ENCODE measurements at regions not wholly inside any gene's neighbourhood (a gene's known extent, or its start where the extent isn't known, plus 50 kb on each side); places are given as distances from the start of the nearest gene placed in this dataset.
A peak's percentile ranks its signal among the peaks of the same experiment; 100 is the strongest.

GRCh38 chr2:64818664-64819060, 164.9 kb upstream of the SERTAD2 start:
- intact Hi-C loops (cut with DNase I) = no loop called here
- DNase-seq = no peak

GRCh38 chr2:64819361-64819760, 165.6 kb upstream of the SERTAD2 start:
- intact Hi-C loops (cut with DNase I) = no loop called here
- DNase-seq = no peak

- intact Hi-C loops (cut with DNase I) = no loop called here
- no peak for DNase-seq
Measured at GRCh38 chr2:64819774-64820688, 166.3 kb upstream of the SERTAD2 start.

- DNase-seq = no peak
- intact Hi-C loops (cut with DNase I) = no loop called here
Measured at GRCh38 chr2:64820901-64821300, 167.2 kb upstream of the SERTAD2 start.

GRCh38 chr2:64823794-64824193, 165.4 kb upstream of the SLC1A4 start:
- intact Hi-C loops (cut with DNase I) = no loop called here
- peak in 1 of 10 donors; percentile 30 for DNase-seq

GRCh38 chr2:64825831-64826491, 163.2 kb upstream of the SLC1A4 start:
- DNase-seq = no peak
- intact Hi-C loops (cut with DNase I) = loop anchor here (5.0 kb wide), 1 partner anchor 54 kb away; no protein-coding TSS in a partner anchor

GRCh38 chr2:64826703-64827102, 162.5 kb upstream of the SLC1A4 start:
- DNase-seq = no peak
- intact Hi-C loops (cut with DNase I) = loop anchor here (5.0 kb wide), 1 partner anchor 54 kb away; no protein-coding TSS in a partner anchor

GRCh38 chr2:64828261-64828660, 160.9 kb upstream of the SLC1A4 start:
- no peak for DNase-seq
- intact Hi-C loops (cut with DNase I) = loop anchor here (5.0 kb wide), 1 partner anchor 56 kb away; no protein-coding TSS in a partner anchor

- intact Hi-C loops (cut with DNase I) = loop anchor here (5.0 kb wide), 1 partner anchor 57 kb away; no protein-coding TSS in a partner anchor
Measured at GRCh38 chr2:64829525-64829924, 159.7 kb upstream of the SLC1A4 start.

GRCh38 chr2:64831134-64831976, 157.8 kb upstream of the SLC1A4 start:
- intact Hi-C loops (cut with DNase I) = loop anchor here (10.0 kb wide), 1 partner anchor 187 kb away; no protein-coding TSS in a partner anchor

More at GRCh38 chr2:64829525-64829924, 159.7 kb upstream of the SLC1A4 start:
- DNase-seq = no peak

GRCh38 chr2:64831977-64832328, 157.2 kb upstream of the SLC1A4 start:
- intact Hi-C loops (cut with DNase I) = loop anchor here (10.0 kb wide), 1 partner anchor 187 kb away; no protein-coding TSS in a partner anchor

More at GRCh38 chr2:64831134-64831976, 157.8 kb upstream of the SLC1A4 start:
- DNase-seq = peak; percentile 37 to 93 (median 76)

GRCh38 chr2:64832936-64833335, 156.3 kb upstream of the SLC1A4 start:
- intact Hi-C loops (cut with DNase I) = loop anchor here (10.0 kb wide), 1 partner anchor 188 kb away; no protein-coding TSS in a partner anchor
- DNase-seq = no peak

More at GRCh38 chr2:64831977-64832328, 157.2 kb upstream of the SLC1A4 start:
- DNase-seq = no peak

GRCh38 chr2:64836566-64836965, 152.6 kb upstream of the SLC1A4 start:
- no peak for DNase-seq
- intact Hi-C loops (cut with DNase I) = loop anchor here (10.0 kb wide), 1 partner anchor 192 kb away; no protein-coding TSS in a partner anchor

GRCh38 chr2:64837116-64837731, 152.0 kb upstream of the SLC1A4 start:
- DNase-seq = no peak
- intact Hi-C loops (cut with DNase I) = loop anchor here (10.0 kb wide), 1 partner anchor 192 kb away; no protein-coding TSS in a partner anchor

GRCh38 chr2:64837925-64838641, 151.1 kb upstream of the SLC1A4 start:
- no peak for DNase-seq
- intact Hi-C loops (cut with DNase I) = loop anchor here (10.0 kb wide), 1 partner anchor 193 kb away; no protein-coding TSS in a partner anchor

- intact Hi-C loops (cut with DNase I) = loop anchor here (10.0 kb wide), 1 partner anchor 194 kb away; no protein-coding TSS in a partner anchor
- DNase-seq = no peak
Measured at GRCh38 chr2:64838817-64839216, 150.4 kb upstream of the SLC1A4 start.

- intact Hi-C loops (cut with DNase I) = loop anchor here (10.0 kb wide), 1 partner anchor 195 kb away; no protein-coding TSS in a partner anchor
- DNase-seq = no peak
Measured at GRCh38 chr2:64839844-64840243, 149.4 kb upstream of the SLC1A4 start.

GRCh38 chr2:64840426-64840881, 148.7 kb upstream of the SLC1A4 start:
- DNase-seq = no peak
- intact Hi-C loops (cut with DNase I) = no loop called here

- intact Hi-C loops (cut with DNase I) = no loop called here
- no peak for DNase-seq
Measured at GRCh38 chr2:64841461-64841860, 147.7 kb upstream of the SLC1A4 start.
